ENCODE measurements at regions not wholly inside any gene's neighbourhood (a gene's known extent, or its start where the extent isn't known, plus 50 kb on each side); places are given as distances from the start of the nearest gene placed in this dataset.

- TF ChIP-seq EZH2 (IDR thresholded peaks at IDR 0.05; ENCODE audit: insufficient read depth, low read length) (no peak), CTCF (IDR thresholded peaks at IDR 0.05; ENCODE audit: insufficient read depth, low read depth, low read length) (no peak)
These were observed 166.3 kb upstream of the EEF1E1 start for GRCh38 chr6:8268606-8269005.

Data from astrocyte (in vitro differentiated cells and primary cell).